Stomach smooth muscle (tissue), 2 donors: ENCODE measurements at regions not wholly inside any gene's neighbourhood (a gene's known extent, or its start where the extent isn't known, plus 50 kb on each side); places are given as distances from the start of the nearest gene placed in this dataset.

Experiments used
- H3K27ac ChIP-seq: one replicate; pipeline ENCODE4 v1.7.0; 2013; ENCODE audit warnings: mild to moderate bottlenecking, low read length, inconsistent platforms
- H3K27me3 ChIP-seq, 2 donors: one replicate each; pipeline ENCODE4 v1.7.0; 2013; ENCODE audit warnings: low read length in 2 of 2; ENCODE audit not compliant: insufficient read depth in 2 of 2, control insufficient read depth in 1 of 2
- H3K36me3 ChIP-seq, 2 donors: one replicate each; pipeline ENCODE4 v1.7.0; 2013; ENCODE audit warnings: low read length in 2 of 2; ENCODE audit not compliant: control insufficient read depth in 2 of 2, insufficient read depth in 2 of 2
- H3K4me1 ChIP-seq: one replicate; pipeline ENCODE4 v1.7.0; 2013; ENCODE audit warnings: low read length; ENCODE audit not compliant: control insufficient read depth, insufficient read depth
- H3K4me3 ChIP-seq, 2 donors: one replicate each; pipeline ENCODE4 v1.7.0; 2013; ENCODE audit warnings: low read length in 2 of 2
- H3K9ac ChIP-seq, 2 donors: one replicate each; pipeline ENCODE4 v1.7.0; 2013; ENCODE audit warnings: low read length in 2 of 2, mild to moderate bottlenecking in 1 of 2
- H3K9me3 ChIP-seq, 2 donors: one replicate each; pipeline ENCODE4 v1.7.0; 2013; ENCODE audit warnings: low read length in 2 of 2; ENCODE audit not compliant: control insufficient read depth in 2 of 2
- donor health status: healthy.
- donor health status: Pancreatic carcinoma.

DNA sequence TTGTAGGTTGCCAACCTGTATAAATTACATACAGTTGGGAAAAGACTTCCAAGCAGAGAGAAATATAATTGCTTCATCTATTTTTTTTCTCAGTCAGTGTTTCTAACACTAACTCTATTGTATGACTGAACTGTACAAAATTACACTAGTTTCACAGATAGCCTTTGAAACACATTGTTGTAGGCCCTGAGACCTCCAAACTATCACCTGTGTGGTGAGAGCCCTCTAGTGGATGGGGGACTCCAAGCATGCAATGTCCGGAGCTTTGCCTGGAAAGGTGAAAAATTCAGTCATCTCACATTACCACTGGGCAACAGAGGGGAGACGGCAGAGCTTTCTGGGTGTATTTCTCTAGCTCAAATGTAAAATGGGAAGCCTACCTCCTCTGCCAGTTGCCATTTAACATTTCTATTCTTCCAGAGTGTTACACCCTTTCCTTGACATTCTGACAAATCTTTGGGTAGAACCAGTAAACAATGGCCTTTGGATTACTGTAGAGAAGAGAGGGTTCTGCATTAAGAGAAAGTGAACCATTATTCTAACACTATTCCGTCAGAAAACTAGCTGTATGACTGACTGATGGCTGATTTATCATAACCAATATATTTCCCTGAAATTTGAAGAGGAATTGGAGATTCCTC is 212.2 kb downstream of the LYPLAL1 start:
- Histone ChIP-seq H3K36me3 (no peaks in the 10 kb centered on the region), H3K27me3 (no peaks in the 10 kb centered on the region), H3K9me3 (no peaks in the 10 kb centered on the region), H3K9ac (no peak overlapping the region), H3K4me3 (no peak overlapping the region), H3K4me1 (no peaks in the 10 kb centered on the region), H3K27ac (no peak overlapping the region)

DNA sequence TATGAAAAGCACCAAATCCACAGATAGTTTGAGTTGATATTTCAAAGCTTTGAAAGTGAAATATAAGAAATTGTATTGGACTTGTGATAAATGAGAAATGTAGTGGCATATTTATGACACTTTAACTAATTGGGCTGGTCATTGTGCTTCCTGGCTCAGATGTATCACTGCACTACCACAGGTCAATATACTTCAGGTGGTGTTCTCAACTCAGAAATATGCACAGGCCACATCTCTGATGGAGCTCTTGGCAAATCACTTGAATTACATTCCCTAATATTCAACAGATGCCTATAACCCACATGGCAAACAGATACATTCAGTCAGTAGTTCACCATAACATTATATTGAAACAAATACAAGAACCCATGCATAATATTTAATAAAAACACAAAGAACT is 209.6 kb downstream of the LYPLAL1 start:
- H3K36me3 ChIP-seq = no peaks in the 10 kb centered on the region
- H3K4me3 ChIP-seq = no peak overlapping the region
- H3K9ac ChIP-seq = no peak overlapping the region
- H3K27ac ChIP-seq = no peak overlapping the region
- H3K27me3 ChIP-seq = no peaks in the 10 kb centered on the region
- no peaks in the 10 kb centered on the region for H3K9me3 ChIP-seq
- H3K4me1 ChIP-seq = no peaks in the 10 kb centered on the region

DNA sequence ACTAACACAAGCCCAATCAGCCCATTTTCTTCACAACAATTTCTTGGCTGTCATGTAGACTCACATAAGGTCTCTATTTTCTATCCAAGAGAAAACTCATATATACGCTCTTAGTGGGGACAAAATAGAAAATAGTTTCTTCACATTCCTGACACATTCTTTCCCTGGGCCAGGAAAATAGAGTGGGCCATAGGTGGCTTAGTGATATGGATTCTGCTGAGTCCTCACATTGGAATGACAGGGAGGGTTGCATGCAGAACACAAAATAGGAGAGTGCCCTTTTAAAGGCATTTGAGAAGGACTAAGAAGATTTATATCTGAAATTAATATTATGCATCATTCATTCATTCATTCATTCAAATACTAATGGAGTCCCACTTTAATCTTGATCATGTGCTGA is 207.7 kb downstream of the LYPLAL1 start:
- Histone ChIP-seq H3K4me1 (no peaks in the 10 kb centered on the region), H3K36me3 (no peaks in the 10 kb centered on the region), H3K9ac (no peak overlapping the region), H3K4me3 (no peak overlapping the region), H3K27me3 (no peaks in the 10 kb centered on the region), H3K9me3 (no peaks in the 10 kb centered on the region), H3K27ac (no peak overlapping the region)

DNA sequence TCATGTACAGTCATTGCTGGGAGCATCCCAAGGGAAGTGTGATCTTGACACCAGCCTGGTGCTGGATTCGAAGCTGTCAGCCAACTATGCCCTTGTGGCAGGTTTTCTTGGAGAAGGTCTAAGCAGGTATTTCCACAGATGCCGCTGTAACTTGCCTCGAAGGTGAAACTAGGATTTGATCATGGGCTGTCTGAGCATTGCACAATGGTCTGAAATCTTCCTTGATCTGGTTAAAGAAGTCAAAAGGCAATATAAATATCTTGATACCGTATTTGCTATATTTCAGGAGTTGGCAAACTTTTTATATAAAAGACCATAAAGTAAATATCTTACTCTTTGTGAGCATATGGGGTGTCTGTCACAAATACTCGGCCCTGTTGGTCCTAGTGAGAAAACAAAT is 206.8 kb downstream of the LYPLAL1 start:
- H3K27ac ChIP-seq = no peak overlapping the region
- no peak overlapping the region for H3K9ac ChIP-seq
- no peaks in the 10 kb centered on the region for H3K27me3 ChIP-seq
- H3K9me3 ChIP-seq = no peaks in the 10 kb centered on the region
- H3K4me1 ChIP-seq = no peaks in the 10 kb centered on the region
- H3K4me3 ChIP-seq = no peak overlapping the region
- no peaks in the 10 kb centered on the region for H3K36me3 ChIP-seq

DNA sequence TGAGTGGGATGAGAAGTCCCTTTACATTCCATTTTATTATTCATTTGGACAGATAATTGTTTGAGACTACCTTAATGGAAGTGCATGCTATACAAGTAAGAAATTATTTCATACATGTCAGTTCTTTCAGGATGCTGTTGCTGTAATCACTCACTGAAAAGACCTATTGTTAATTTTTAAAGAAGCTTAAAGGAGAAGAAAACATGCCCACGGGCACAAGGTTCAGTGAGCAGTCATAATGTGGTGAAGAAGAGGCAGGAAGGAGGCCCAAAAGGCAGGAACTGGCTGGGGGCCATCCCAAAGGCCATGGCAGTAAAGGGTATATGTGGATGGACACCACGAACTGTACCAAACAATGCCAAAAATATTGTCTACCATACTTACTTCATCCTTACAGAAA is 206.0 kb downstream of the LYPLAL1 start:
- H3K27ac ChIP-seq = no peak overlapping the region
- H3K36me3 ChIP-seq = no peaks in the 10 kb centered on the region
- H3K27me3 ChIP-seq = no peaks in the 10 kb centered on the region
- no peaks in the 10 kb centered on the region for H3K9me3 ChIP-seq
- H3K4me1 ChIP-seq = no peaks in the 10 kb centered on the region
- H3K9ac ChIP-seq = no peak overlapping the region
- no peak overlapping the region for H3K4me3 ChIP-seq

DNA sequence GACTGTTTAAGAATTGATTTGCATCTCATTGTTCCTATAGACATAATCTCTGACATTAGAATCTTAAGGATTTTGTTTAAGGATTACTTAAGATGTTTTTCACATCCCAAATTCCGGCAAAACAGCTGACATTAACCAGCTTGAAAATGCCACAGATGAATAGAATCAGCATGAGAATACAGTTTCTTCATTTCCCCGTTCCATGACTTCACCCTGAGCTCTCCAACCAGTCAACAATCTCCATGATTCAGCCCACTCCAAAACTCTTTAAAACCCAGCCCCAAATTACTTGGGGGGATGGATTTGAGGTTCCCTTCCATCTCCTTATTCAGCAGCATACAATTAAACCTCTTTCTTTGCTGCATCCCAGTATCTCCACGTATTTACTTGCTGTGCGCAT is 201.0 kb downstream of the LYPLAL1 start:
- H3K4me3 ChIP-seq = no peak overlapping the region

DNA sequence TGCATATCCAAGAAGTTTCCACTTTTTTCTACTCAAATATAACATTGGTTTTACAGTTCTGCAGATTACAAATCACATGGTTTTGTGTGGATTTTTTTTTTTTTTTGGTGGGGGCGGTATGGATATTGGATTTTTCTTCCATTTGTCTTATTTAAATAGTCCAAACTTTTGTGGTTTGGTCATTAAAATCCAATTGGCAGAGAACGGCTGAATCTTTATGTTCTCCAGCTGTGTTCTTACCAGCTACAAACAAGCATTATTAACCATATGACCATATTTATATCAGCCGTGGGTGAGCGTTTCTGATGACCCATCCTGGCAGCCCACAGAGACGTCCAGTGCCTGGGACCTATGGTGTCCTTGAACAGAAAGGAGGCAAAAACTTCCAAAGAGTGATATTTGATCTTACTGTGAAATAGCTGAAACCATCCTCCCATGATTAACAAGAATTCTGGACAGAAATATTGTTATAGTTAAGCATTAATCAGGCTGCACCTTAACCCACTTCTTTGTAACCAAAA is 200.4 kb downstream of the LYPLAL1 start:
- no peak overlapping the region for H3K27ac ChIP-seq
- H3K36me3 ChIP-seq = no peaks in the 10 kb centered on the region

More for the DNA sequence above, 201.0 kb downstream of the LYPLAL1 start:
- H3K36me3 ChIP-seq = no peaks in the 10 kb centered on the region
- no peaks in the 10 kb centered on the region for H3K27me3 ChIP-seq
- no peak overlapping the region for H3K9ac ChIP-seq
- no peaks in the 10 kb centered on the region for H3K4me1 ChIP-seq
- H3K27ac ChIP-seq = no peak overlapping the region
- H3K9me3 ChIP-seq = no peaks in the 10 kb centered on the region

DNA sequence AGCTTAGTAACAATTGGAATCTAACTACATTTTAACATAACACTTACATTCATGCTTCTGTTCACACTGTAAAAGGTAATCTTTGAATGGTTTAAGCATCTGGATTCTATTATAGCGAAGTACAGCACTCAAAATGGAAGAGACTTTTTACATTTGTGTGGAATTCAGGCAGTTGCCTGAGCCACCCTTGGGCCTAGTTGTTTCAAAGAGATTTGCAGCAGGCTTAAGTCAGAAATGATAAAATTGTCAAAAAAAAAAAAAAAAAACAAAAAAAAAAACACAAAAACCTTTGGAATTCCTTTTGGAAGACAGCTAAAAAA is 199.9 kb downstream of the LYPLAL1 start:
- no peaks in the 10 kb centered on the region for H3K4me1 ChIP-seq
- no peak overlapping the region for H3K27ac ChIP-seq
- no peaks in the 10 kb centered on the region for H3K9me3 ChIP-seq
- no peak overlapping the region for H3K4me3 ChIP-seq
- H3K36me3 ChIP-seq = no peaks in the 10 kb centered on the region
- no peaks in the 10 kb centered on the region for H3K27me3 ChIP-seq
- H3K9ac ChIP-seq = no peak overlapping the region

More for the DNA sequence above, 200.4 kb downstream of the LYPLAL1 start:
- Histone ChIP-seq H3K27me3 (no peaks in the 10 kb centered on the region), H3K4me1 (no peaks in the 10 kb centered on the region), H3K9ac (no peak overlapping the region), H3K4me3 (no peak overlapping the region), H3K9me3 (no peaks in the 10 kb centered on the region)

DNA sequence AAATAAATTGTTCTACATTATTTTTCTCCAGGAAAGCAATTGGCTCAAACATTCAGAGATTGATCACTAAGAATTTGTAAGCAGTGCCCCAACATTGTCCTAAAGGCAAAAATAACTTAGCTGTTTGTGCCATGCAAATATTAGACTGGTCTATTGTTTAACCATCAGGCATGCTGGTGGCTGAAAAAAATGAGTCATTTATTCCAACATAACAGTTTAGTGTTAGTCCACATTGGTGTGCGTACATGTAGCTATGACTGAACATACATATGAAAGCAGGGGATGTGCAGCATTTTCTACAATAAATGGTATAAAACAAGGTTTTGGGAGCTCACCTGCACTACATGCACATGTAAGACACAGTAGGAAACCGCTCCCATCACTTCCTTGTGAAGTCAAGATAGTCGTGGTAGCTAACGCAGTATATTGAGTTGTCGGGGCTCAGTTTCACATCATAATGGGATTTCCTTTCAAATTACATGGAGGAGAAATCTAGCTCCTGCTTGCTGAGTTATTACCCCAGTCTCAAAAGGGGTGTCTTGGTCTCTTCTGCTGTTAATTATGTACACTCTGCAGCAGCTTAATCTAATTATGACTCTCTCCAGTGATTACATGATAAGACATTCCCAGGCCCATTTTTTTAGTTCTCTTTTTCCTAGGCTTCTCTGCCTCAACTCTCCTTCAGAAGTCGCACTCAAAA is 199.4 kb downstream of the LYPLAL1 start:
- no peaks in the 10 kb centered on the region for H3K4me1 ChIP-seq
- no peaks in the 10 kb centered on the region for H3K27me3 ChIP-seq
- no peak overlapping the region for H3K27ac ChIP-seq
- no peaks in the 10 kb centered on the region for H3K36me3 ChIP-seq
- H3K9ac ChIP-seq = no peak overlapping the region
- no peak overlapping the region for H3K4me3 ChIP-seq
- H3K9me3 ChIP-seq = no peaks in the 10 kb centered on the region

DNA sequence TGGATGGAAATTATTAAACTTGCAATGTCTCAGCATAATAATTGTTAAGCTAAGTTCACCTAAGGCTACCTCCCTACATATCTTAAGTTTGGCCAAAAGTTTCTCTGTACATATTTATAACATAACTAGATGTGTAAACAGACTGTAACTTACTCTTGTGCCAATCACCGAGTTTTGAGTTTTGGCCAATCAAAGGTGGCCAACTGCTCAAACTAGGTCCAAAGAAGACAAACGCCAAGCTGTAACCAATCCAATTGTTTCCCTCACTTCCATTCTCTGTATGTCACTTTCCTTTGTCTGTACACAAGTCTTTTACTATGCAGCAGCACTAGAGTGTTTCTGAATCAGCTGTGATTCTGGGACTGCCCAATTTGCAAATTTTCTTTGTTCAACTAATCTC is 197.8 kb downstream of the LYPLAL1 start:
- H3K27ac ChIP-seq = no peak overlapping the region
- H3K36me3 ChIP-seq = no peaks in the 10 kb centered on the region
- no peak overlapping the region for H3K4me3 ChIP-seq
- H3K27me3 ChIP-seq = no peaks in the 10 kb centered on the region
- no peak overlapping the region for H3K9ac ChIP-seq
- no peaks in the 10 kb centered on the region for H3K9me3 ChIP-seq
- no peaks in the 10 kb centered on the region for H3K4me1 ChIP-seq

DNA sequence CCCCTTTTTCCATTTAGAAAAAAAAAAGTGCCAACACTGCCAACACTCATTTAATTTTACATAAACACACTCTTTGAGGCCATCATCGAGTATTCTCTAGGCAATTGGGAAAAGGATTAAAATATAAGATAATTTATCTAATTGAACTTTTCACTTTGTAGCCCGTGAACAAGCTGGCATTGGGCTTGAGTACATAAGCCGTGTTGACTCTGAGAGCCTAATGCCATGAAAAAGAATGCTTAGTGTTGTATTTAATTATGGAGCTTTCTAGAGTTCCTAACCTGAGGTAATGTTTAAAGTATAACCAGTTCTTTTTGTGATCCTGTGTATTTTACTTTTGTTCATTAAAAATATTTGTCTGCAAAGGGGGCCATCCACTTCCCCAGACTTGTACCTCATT is 193.8 kb downstream of the LYPLAL1 start:
- Histone ChIP-seq H3K9ac (no peak overlapping the region), H3K27me3 (no peaks in the 10 kb centered on the region), H3K4me3 (no peak overlapping the region), H3K36me3 (no peaks in the 10 kb centered on the region), H3K4me1 (no peaks in the 10 kb centered on the region), H3K27ac (no peak overlapping the region), H3K9me3 (no peaks in the 10 kb centered on the region)
